Activated T-cell treated with anti-CD3 and anti-CD28 coated beads, Interleukin-2, amount 50 U/mL, for 24 hours (primary cell): ENCODE measurements at regions not wholly inside any gene's neighbourhood (a gene's known extent, or its start where the extent isn't known, plus 50 kb on each side); places are given as distances from the start of the nearest gene placed in this dataset.

ENCODE experiments used
- DNase-seq: peaks from one replicate; pipeline ENCODE4 v3.0.0-alpha.2; 2020
- H3K27ac Mint-ChIP-seq: 2 replicates; pipeline ENCODE4 v1.8.0; 2020; ENCODE audit warnings: mild to moderate bottlenecking, mixed read lengths
- H3K27me3 Mint-ChIP-seq: 2 replicates; pipeline ENCODE4 v1.8.0; 2020; ENCODE audit warnings: mixed read lengths
- H3K36me3 Mint-ChIP-seq: 2 replicates; pipeline ENCODE4 v1.8.0; 2020; ENCODE audit warnings: low read depth, mixed read lengths
- H3K4me1 Mint-ChIP-seq: 2 replicates; pipeline ENCODE4 v1.8.0; 2020; ENCODE audit warnings: low read depth, mixed read lengths
- H3K4me3 Mint-ChIP-seq: 2 replicates; pipeline ENCODE4 v1.8.0; 2020; ENCODE audit warnings: mild to moderate bottlenecking, moderate library complexity, mixed read lengths
- H3K9me3 Mint-ChIP-seq: 2 replicates; pipeline ENCODE4 v1.8.0; 2020; ENCODE audit warnings: mixed read lengths

- H3K4me3 Mint-ChIP-seq, result no peak overlapping the region
- no peaks in the 10 kb centered on the region for H3K9me3 Mint-ChIP-seq
- no peak overlapping the region for H3K27ac Mint-ChIP-seq
- H3K27me3 Mint-ChIP-seq, result peaks cover 12% of the 10 kb centered on the region
- H3K4me1 Mint-ChIP-seq, result peaks cover 63% of the 10 kb centered on the region
- no peak for DNase-seq
- H3K36me3 Mint-ChIP-seq, result no peaks in the 10 kb centered on the region
These were observed 162.9 kb upstream of the TLE3 start for GRCh38 chr15:70260580-70260979.

GRCh38 chr15:70259640-70260508, 162.2 kb upstream of the TLE3 start:
- peaks cover 58% of the 10 kb centered on the region for H3K4me1 Mint-ChIP-seq
- H3K36me3 Mint-ChIP-seq, result no peaks in the 10 kb centered on the region
- H3K4me3 Mint-ChIP-seq, result no peak overlapping the region
- H3K27ac Mint-ChIP-seq, result peak overlapping the region; percentile 13
- H3K27me3 Mint-ChIP-seq, result peaks cover 7% of the 10 kb centered on the region
- no peaks in the 10 kb centered on the region for H3K9me3 Mint-ChIP-seq
- no peak for DNase-seq

- Mint-ChIP-seq H3K4me1 (peaks cover 52% of the 10 kb centered on the region), H3K4me3 (peak overlapping the region; percentile 48), H3K27ac (peak overlapping the region; percentile 50), H3K9me3 (no peaks in the 10 kb centered on the region), H3K36me3 (no peaks in the 10 kb centered on the region), H3K27me3 (peaks cover 7% of the 10 kb centered on the region)
- DNase-seq, result no peak
These were observed 161.3 kb upstream of the TLE3 start for GRCh38 chr15:70259028-70259424.

- peak; percentile 83 for DNase-seq
- H3K36me3 Mint-ChIP-seq, result no peaks in the 10 kb centered on the region
- peaks cover 48% of the 10 kb centered on the region for H3K4me1 Mint-ChIP-seq
- H3K4me3 Mint-ChIP-seq, result peak overlapping the region; percentile 48
- peak overlapping the region; percentile 50 for H3K27ac Mint-ChIP-seq
- no peaks in the 10 kb centered on the region for H3K9me3 Mint-ChIP-seq
- H3K27me3 Mint-ChIP-seq, result peaks cover 7% of the 10 kb centered on the region
These were observed 160.8 kb upstream of the TLE3 start for GRCh38 chr15:70258369-70259027.

GRCh38 chr15:70257573-70258248, 160.0 kb upstream of the TLE3 start:
- Mint-ChIP-seq H3K4me1 (peaks cover 45% of the 10 kb centered on the region), H3K9me3 (no peaks in the 10 kb centered on the region), H3K4me3 (no peak overlapping the region), H3K27ac (no peak overlapping the region), H3K27me3 (peaks cover 7% of the 10 kb centered on the region), H3K36me3 (no peaks in the 10 kb centered on the region)
- DNase-seq, result no peak

GRCh38 chr15:70257047-70257446, 159.3 kb upstream of the TLE3 start:
- Mint-ChIP-seq H3K9me3 (no peaks in the 10 kb centered on the region), H3K36me3 (no peaks in the 10 kb centered on the region), H3K27me3 (peaks cover 7% of the 10 kb centered on the region), H3K27ac (no peak overlapping the region), H3K4me1 (peaks cover 42% of the 10 kb centered on the region), H3K4me3 (no peak overlapping the region)
- DNase-seq, result no peak

- peaks cover 26% of the 10 kb centered on the region for H3K4me1 Mint-ChIP-seq
- no peak overlapping the region for H3K4me3 Mint-ChIP-seq
- no peak overlapping the region for H3K27ac Mint-ChIP-seq
- peaks cover 3% of the 10 kb centered on the region for H3K27me3 Mint-ChIP-seq
- no peak for DNase-seq
- H3K36me3 Mint-ChIP-seq, result no peaks in the 10 kb centered on the region
- H3K9me3 Mint-ChIP-seq, result no peaks in the 10 kb centered on the region
These were observed 156.7 kb upstream of the TLE3 start for GRCh38 chr15:70254311-70254869.

- Mint-ChIP-seq H3K36me3 (no peaks in the 10 kb centered on the region), H3K27ac (no peak overlapping the region), H3K4me3 (no peak overlapping the region), H3K9me3 (no peaks in the 10 kb centered on the region), H3K4me1 (peaks cover 20% of the 10 kb centered on the region), H3K27me3 (peaks cover 3% of the 10 kb centered on the region)
- DNase-seq, result no peak
These were observed 155.9 kb upstream of the TLE3 start for GRCh38 chr15:70253461-70254156.

GRCh38 chr15:70252951-70253320, 155.2 kb upstream of the TLE3 start:
- no peak for DNase-seq
- H3K4me1 Mint-ChIP-seq, result peaks cover 20% of the 10 kb centered on the region
- no peak overlapping the region for H3K4me3 Mint-ChIP-seq
- no peaks in the 10 kb centered on the region for H3K9me3 Mint-ChIP-seq
- peaks cover 3% of the 10 kb centered on the region for H3K27me3 Mint-ChIP-seq
- H3K27ac Mint-ChIP-seq, result no peak overlapping the region
- H3K36me3 Mint-ChIP-seq, result no peaks in the 10 kb centered on the region

GRCh38 chr15:70252056-70252950, 154.6 kb upstream of the TLE3 start:
- no peak for DNase-seq
- H3K36me3 Mint-ChIP-seq, result no peaks in the 10 kb centered on the region
- peaks cover 19% of the 10 kb centered on the region for H3K4me1 Mint-ChIP-seq
- peaks cover 3% of the 10 kb centered on the region for H3K27me3 Mint-ChIP-seq
- H3K27ac Mint-ChIP-seq, result no peak overlapping the region
- H3K4me3 Mint-ChIP-seq, result no peak overlapping the region
- H3K9me3 Mint-ChIP-seq, result no peaks in the 10 kb centered on the region

GRCh38 chr15:70251246-70251990, 153.7 kb upstream of the TLE3 start:
- no peak for DNase-seq
- peaks cover 20% of the 10 kb centered on the region for H3K4me1 Mint-ChIP-seq
- no peak overlapping the region for H3K27ac Mint-ChIP-seq

GRCh38 chr15:70250208-70251201, 152.8 kb upstream of the TLE3 start:
- Mint-ChIP-seq H3K9me3 (no peaks in the 10 kb centered on the region), H3K4me1 (peaks cover 29% of the 10 kb centered on the region), H3K27me3 (no peaks in the 10 kb centered on the region), H3K4me3 (no peak overlapping the region), H3K27ac (peak overlapping the region; percentile 37), H3K36me3 (no peaks in the 10 kb centered on the region)
- no peak for DNase-seq

More at GRCh38 chr15:70251246-70251990, 153.7 kb upstream of the TLE3 start:
- no peak overlapping the region for H3K4me3 Mint-ChIP-seq
- H3K27me3 Mint-ChIP-seq, result peaks cover 2% of the 10 kb centered on the region
- H3K36me3 Mint-ChIP-seq, result no peaks in the 10 kb centered on the region
- no peaks in the 10 kb centered on the region for H3K9me3 Mint-ChIP-seq
